HEK293 (cell line): ENCODE measurements at regions not wholly inside any gene's neighbourhood (a gene's known extent, or its start where the extent isn't known, plus 50 kb on each side); places are given as distances from the start of the nearest gene placed in this dataset.

Source experiments
- IKZF3 ChIP-seq: fragments of 450-650 bp; IDR thresholded peaks from 2 replicates; pipeline ENCODE4 v1.5.0; 2018; ENCODE audit warnings: missing biosample characterization, mild to moderate bottlenecking, missing genetic modification characterization, moderate library complexity
- TCF7L2 ChIP-seq: IDR thresholded peaks from 2 replicates; pipeline ENCODE4 v1.6.1; 2011; ENCODE audit warnings: low read depth, mild to moderate bottlenecking, inconsistent platforms, low read length, moderate library complexity, borderline replicate concordance
- ZIC2 ChIP-seq: fragments of 450-650 bp; formaldehyde crosslinking; IDR thresholded peaks from 2 replicates; pipeline ENCODE4 v1.5.1; 2016; ENCODE audit warnings: missing biosample characterization, missing genetic modification characterization
- ZNF140 ChIP-seq: fragments of 450-650 bp; formaldehyde crosslinking; IDR thresholded peaks from 2 replicates; pipeline ENCODE4 v1.5.1; 2016; ENCODE audit warnings: missing biosample characterization, missing genetic modification characterization
- ZNF24 ChIP-seq: fragments of 450-650 bp; formaldehyde crosslinking; IDR thresholded peaks from 2 replicates; pipeline ENCODE4 v1.5.1; 2016; ENCODE audit warnings: missing biosample characterization, missing genetic modification characterization
- ZNF391 ChIP-seq: fragments of 450-650 bp; formaldehyde crosslinking; IDR thresholded peaks from 2 replicates; pipeline ENCODE4 v1.5.1; 2016; ENCODE audit warnings: low read depth, missing biosample characterization, missing genetic modification characterization, borderline replicate concordance
- ZNF621 ChIP-seq: fragments of 450-650 bp; formaldehyde crosslinking; IDR thresholded peaks from 2 replicates; pipeline ENCODE4 v1.5.1; 2017; ENCODE audit warnings: missing biosample characterization, missing genetic modification characterization
- ZNF654 ChIP-seq: fragments of 450-650 bp; formaldehyde crosslinking; IDR thresholded peaks from 2 replicates; pipeline ENCODE4 v1.5.1; 2016; ENCODE audit warnings: low read depth, missing biosample characterization, missing genetic modification characterization
- TF ChIP-seq, protein P1 (sequence below): fragments of 450-650 bp; formaldehyde crosslinking; IDR thresholded peaks from 2 replicates; pipeline ENCODE4 v1.5.1; 2016; ENCODE audit warnings: missing biosample characterization, missing genetic modification characterization
- TF ChIP-seq, protein P2 (sequence below): fragments of 450-650 bp; formaldehyde crosslinking; IDR thresholded peaks from 2 replicates; pipeline ENCODE4 v1.5.1; 2016; ENCODE audit warnings: missing biosample characterization, missing genetic modification characterization
- TF ChIP-seq, protein P3 (sequence below): fragments of 450-650 bp; formaldehyde crosslinking; conservative IDR thresholded peaks from 2 replicates; pipeline ENCODE4 v1.5.1; 2016; ENCODE audit warnings: low read depth, missing biosample characterization, missing genetic modification characterization
- TF ChIP-seq, protein P4 (sequence below): fragments of 450-650 bp; formaldehyde crosslinking; IDR thresholded peaks from 2 replicates; pipeline ENCODE4 v1.5.1; 2016; ENCODE audit warnings: missing biosample characterization, missing genetic modification characterization, low read depth
- TF ChIP-seq, protein P5 (sequence below): fragments of 450-650 bp; formaldehyde crosslinking; IDR thresholded peaks from 2 replicates; pipeline ENCODE4 v1.5.1; 2016; ENCODE audit warnings: missing biosample characterization, missing genetic modification characterization

- TF ChIP-seq, protein P1, sequence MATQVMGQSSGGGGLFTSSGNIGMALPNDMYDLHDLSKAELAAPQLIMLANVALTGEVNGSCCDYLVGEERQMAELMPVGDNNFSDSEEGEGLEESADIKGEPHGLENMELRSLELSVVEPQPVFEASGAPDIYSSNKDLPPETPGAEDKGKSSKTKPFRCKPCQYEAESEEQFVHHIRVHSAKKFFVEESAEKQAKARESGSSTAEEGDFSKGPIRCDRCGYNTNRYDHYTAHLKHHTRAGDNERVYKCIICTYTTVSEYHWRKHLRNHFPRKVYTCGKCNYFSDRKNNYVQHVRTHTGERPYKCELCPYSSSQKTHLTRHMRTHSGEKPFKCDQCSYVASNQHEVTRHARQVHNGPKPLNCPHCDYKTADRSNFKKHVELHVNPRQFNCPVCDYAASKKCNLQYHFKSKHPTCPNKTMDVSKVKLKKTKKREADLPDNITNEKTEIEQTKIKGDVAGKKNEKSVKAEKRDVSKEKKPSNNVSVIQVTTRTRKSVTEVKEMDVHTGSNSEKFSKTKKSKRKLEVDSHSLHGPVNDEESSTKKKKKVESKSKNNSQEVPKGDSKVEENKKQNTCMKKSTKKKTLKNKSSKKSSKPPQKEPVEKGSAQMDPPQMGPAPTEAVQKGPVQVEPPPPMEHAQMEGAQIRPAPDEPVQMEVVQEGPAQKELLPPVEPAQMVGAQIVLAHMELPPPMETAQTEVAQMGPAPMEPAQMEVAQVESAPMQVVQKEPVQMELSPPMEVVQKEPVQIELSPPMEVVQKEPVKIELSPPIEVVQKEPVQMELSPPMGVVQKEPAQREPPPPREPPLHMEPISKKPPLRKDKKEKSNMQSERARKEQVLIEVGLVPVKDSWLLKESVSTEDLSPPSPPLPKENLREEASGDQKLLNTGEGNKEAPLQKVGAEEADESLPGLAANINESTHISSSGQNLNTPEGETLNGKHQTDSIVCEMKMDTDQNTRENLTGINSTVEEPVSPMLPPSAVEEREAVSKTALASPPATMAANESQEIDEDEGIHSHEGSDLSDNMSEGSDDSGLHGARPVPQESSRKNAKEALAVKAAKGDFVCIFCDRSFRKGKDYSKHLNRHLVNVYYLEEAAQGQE (tag by site-specific recombination), result no peak
- TF ChIP-seq ZIC2 (tag by site-specific recombination), result no peak
- TF ChIP-seq ZNF654, result no peak
- TF ChIP-seq, protein P2, sequence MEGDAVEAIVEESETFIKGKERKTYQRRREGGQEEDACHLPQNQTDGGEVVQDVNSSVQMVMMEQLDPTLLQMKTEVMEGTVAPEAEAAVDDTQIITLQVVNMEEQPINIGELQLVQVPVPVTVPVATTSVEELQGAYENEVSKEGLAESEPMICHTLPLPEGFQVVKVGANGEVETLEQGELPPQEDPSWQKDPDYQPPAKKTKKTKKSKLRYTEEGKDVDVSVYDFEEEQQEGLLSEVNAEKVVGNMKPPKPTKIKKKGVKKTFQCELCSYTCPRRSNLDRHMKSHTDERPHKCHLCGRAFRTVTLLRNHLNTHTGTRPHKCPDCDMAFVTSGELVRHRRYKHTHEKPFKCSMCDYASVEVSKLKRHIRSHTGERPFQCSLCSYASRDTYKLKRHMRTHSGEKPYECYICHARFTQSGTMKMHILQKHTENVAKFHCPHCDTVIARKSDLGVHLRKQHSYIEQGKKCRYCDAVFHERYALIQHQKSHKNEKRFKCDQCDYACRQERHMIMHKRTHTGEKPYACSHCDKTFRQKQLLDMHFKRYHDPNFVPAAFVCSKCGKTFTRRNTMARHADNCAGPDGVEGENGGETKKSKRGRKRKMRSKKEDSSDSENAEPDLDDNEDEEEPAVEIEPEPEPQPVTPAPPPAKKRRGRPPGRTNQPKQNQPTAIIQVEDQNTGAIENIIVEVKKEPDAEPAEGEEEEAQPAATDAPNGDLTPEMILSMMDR, result no peak
- TF ChIP-seq, protein P3, sequence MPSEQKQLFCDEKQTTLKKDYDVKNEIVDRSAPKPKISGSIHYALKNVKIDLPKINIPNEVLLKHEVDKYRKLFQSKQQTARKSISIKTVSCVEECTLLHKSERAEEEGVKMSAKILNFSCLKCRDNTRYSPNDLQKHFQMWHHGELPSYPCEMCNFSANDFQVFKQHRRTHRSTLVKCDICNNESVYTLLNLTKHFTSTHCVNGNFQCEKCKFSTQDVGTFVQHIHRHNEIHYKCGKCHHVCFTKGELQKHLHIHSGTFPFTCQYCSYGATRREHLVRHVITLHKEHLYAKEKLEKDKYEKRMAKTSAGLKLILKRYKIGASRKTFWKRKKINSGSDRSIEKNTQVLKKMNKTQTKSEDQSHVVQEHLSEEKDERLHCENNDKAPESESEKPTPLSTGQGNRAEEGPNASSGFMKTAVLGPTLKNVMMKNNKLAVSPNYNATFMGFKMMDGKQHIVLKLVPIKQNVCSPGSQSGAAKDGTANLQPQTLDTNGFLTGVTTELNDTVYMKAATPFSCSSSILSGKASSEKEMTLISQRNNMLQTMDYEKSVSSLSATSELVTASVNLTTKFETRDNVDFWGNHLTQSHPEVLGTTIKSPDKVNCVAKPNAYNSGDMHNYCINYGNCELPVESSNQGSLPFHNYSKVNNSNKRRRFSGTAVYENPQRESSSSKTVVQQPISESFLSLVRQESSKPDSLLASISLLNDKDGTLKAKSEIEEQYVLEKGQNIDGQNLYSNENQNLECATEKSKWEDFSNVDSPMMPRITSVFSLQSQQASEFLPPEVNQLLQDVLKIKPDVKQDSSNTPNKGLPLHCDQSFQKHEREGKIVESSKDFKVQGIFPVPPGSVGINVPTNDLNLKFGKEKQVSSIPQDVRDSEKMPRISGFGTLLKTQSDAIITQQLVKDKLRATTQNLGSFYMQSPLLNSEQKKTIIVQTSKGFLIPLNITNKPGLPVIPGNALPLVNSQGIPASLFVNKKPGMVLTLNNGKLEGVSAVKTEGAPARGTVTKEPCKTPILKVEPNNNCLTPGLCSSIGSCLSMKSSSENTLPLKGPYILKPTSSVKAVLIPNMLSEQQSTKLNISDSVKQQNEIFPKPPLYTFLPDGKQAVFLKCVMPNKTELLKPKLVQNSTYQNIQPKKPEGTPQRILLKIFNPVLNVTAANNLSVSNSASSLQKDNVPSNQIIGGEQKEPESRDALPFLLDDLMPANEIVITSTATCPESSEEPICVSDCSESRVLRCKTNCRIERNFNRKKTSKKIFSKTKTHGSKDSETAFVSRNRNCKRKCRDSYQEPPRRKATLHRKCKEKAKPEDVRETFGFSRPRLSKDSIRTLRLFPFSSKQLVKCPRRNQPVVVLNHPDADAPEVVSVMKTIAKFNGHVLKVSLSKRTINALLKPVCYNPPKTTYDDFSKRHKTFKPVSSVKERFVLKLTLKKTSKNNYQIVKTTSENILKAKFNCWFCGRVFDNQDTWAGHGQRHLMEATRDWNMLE (tag by site-specific recombination), result no peak
- no peak for TF ChIP-seq ZNF140 (tag by site-specific recombination)
- TF ChIP-seq, protein P4, sequence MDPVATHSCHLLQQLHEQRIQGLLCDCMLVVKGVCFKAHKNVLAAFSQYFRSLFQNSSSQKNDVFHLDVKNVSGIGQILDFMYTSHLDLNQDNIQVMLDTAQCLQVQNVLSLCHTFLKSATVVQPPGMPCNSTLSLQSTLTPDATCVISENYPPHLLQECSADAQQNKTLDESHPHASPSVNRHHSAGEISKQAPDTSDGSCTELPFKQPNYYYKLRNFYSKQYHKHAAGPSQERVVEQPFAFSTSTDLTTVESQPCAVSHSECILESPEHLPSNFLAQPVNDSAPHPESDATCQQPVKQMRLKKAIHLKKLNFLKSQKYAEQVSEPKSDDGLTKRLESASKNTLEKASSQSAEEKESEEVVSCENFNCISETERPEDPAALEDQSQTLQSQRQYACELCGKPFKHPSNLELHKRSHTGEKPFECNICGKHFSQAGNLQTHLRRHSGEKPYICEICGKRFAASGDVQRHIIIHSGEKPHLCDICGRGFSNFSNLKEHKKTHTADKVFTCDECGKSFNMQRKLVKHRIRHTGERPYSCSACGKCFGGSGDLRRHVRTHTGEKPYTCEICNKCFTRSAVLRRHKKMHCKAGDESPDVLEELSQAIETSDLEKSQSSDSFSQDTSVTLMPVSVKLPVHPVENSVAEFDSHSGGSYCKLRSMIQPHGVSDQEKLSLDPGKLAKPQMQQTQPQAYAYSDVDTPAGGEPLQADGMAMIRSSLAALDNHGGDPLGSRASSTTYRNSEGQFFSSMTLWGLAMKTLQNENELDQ (tag by site-specific recombination), result no peak
- TF ChIP-seq ZNF621 (tag by site-specific recombination), result no peak
- no peak for TF ChIP-seq TCF7L2
- TF ChIP-seq IKZF3 (tag by site-specific recombination), result no peak
- no peak for TF ChIP-seq ZNF391
- no peak for TF ChIP-seq ZNF24 (tag by site-specific recombination)
- TF ChIP-seq, protein P5, sequence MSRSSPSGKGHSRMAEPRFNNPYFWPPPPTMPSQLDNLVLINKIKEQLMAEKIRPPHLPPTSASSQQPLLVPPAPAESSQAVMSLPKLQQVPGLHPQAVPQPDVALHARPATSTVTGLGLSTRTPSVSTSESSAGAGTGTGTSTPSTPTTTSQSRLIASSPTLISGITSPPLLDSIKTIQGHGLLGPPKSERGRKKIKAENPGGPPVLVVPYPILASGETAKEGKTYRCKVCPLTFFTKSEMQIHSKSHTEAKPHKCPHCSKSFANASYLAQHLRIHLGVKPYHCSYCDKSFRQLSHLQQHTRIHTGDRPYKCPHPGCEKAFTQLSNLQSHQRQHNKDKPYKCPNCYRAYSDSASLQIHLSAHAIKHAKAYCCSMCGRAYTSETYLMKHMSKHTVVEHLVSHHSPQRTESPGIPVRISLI (tag by site-specific recombination), result no peak
Measured at GRCh38 chr16:51716195-51716594, 565.1 kb upstream of the SALL1 start.
